ENCODE measurements at regions not wholly inside any gene's neighbourhood (a gene's known extent, or its start where the extent isn't known, plus 50 kb on each side); places are given as distances from the start of the nearest gene placed in this dataset.
"Not testable (repeated sequence)": the region's sequence is repeated elsewhere in the genome, so short reads cannot be mapped to it uniquely, and the experiment has no call there.

GRCh38 chr3:6340980-6341325, 520.0 kb upstream of the GRM7 start:
- H3K4me3 Mint-ChIP-seq, POLR2A ChIA-PET, DNase-seq, H3K36me3 Mint-ChIP-seq, H3K27me3 Mint-ChIP-seq, ATAC-seq, H3K4me1 Mint-ChIP-seq, H3K9me3 Mint-ChIP-seq, H3K27ac Mint-ChIP-seq: not testable (repeated sequence)

GRCh38 chr3:6351752-6352151, 509.2 kb upstream of the GRM7 start:
- H3K36me3 Mint-ChIP-seq: no peaks in the 10 kb centered on the region
- POLR2A ChIA-PET: no interaction called here
- peaks cover 0 to 3% (median 0%) of the 10 kb centered on the region in 5 donors for H3K27me3 Mint-ChIP-seq
- DNase-seq: no peak
- ATAC-seq: no peak
- H3K4me3 Mint-ChIP-seq: no peak overlapping the region
- H3K27ac Mint-ChIP-seq: no peak overlapping the region
- no peaks in the 10 kb centered on the region for H3K4me1 Mint-ChIP-seq
- peaks cover 0 to 18% (median 4%) of the 10 kb centered on the region in 9 donors for H3K9me3 Mint-ChIP-seq

- Mint-ChIP-seq H3K27me3 (peaks cover 0 to 3% (median 0%) of the 10 kb centered on the region in 5 donors), H3K4me3 (no peak overlapping the region), H3K27ac (no peak overlapping the region), H3K4me1 (no peaks in the 10 kb centered on the region), H3K9me3 (peaks cover 0 to 20% (median 5%) of the 10 kb centered on the region in 9 donors), H3K36me3 (no peaks in the 10 kb centered on the region)
- POLR2A ChIA-PET: no interaction called here
- ATAC-seq (no peak), DNase-seq (no peak)
These were observed 506.3 kb upstream of the GRM7 start for GRCh38 chr3:6354653-6355052.

- Mint-ChIP-seq H3K4me1 (no peaks in the 10 kb centered on the region), H3K27ac (no peak overlapping the region), H3K36me3 (no peaks in the 10 kb centered on the region), H3K9me3 (peaks cover 0 to 19% (median 10%) of the 10 kb centered on the region in 9 donors), H3K27me3 (peaks cover 0 to 2% (median 0%) of the 10 kb centered on the region in 5 donors), H3K4me3 (no peak overlapping the region)
- POLR2A ChIA-PET: no interaction called here
- no peak for ATAC-seq
- DNase-seq: no peak
These were observed 498.5 kb upstream of the GRM7 start for GRCh38 chr3:6362406-6362805.

- Mint-ChIP-seq H3K4me1 (no peaks in the 10 kb centered on the region), H3K27me3 (no peaks in the 10 kb centered on the region), H3K4me3 (no peak overlapping the region), H3K9me3 (peaks cover 0 to 23% (median 7%) of the 10 kb centered on the region in 9 donors), H3K27ac (no peak overlapping the region), H3K36me3 (no peaks in the 10 kb centered on the region)
- ATAC-seq (no peak), DNase-seq (no peak)
- POLR2A ChIA-PET: no interaction called here
These were observed 493.7 kb upstream of the GRM7 start for GRCh38 chr3:6367171-6367570.

GRCh38 chr3:6392123-6392522, 468.8 kb upstream of the GRM7 start:
- no peak for DNase-seq
- ATAC-seq: no peak
- H3K9me3 Mint-ChIP-seq: peaks cover 0 to 5% (median 0%) of the 10 kb centered on the region in 9 donors
- POLR2A ChIA-PET: no interaction called here
- H3K4me3 Mint-ChIP-seq: no peak overlapping the region
- no peak overlapping the region for H3K27ac Mint-ChIP-seq
- H3K27me3 Mint-ChIP-seq: no peaks in the 10 kb centered on the region
- no peaks in the 10 kb centered on the region for H3K36me3 Mint-ChIP-seq
- no peaks in the 10 kb centered on the region for H3K4me1 Mint-ChIP-seq

GRCh38 chr3:6394944-6395343, 466.0 kb upstream of the GRM7 start:
- Mint-ChIP-seq H3K27me3 (peaks cover 0 to 8% (median 0%) of the 10 kb centered on the region in 5 donors), H3K9me3 (peaks cover 0 to 17% (median 2%) of the 10 kb centered on the region in 9 donors), H3K4me3 (no peak overlapping the region), H3K27ac (no peak overlapping the region), H3K36me3 (no peaks in the 10 kb centered on the region), H3K4me1 (no peaks in the 10 kb centered on the region)
- ATAC-seq: no peak
- no peak for DNase-seq
- POLR2A ChIA-PET: no interaction called here

- Mint-ChIP-seq H3K4me3 (no peak overlapping the region), H3K27ac (no peak overlapping the region), H3K4me1 (no peaks in the 10 kb centered on the region), H3K9me3 (peaks cover 0 to 17% (median 2%) of the 10 kb centered on the region in 9 donors), H3K27me3 (peaks cover 0 to 8% (median 0%) of the 10 kb centered on the region in 5 donors), H3K36me3 (no peaks in the 10 kb centered on the region)
- ATAC-seq (no peak), DNase-seq (no peak)
- POLR2A ChIA-PET: no interaction called here
These were observed 464.3 kb upstream of the GRM7 start for GRCh38 chr3:6396631-6397030.

GRCh38 chr3:6402666-6403065, 458.2 kb upstream of the GRM7 start:
- POLR2A ChIA-PET, H3K4me1 Mint-ChIP-seq, ATAC-seq, H3K4me3 Mint-ChIP-seq, H3K27me3 Mint-ChIP-seq, H3K27ac Mint-ChIP-seq, H3K36me3 Mint-ChIP-seq, DNase-seq: not testable (repeated sequence)
- H3K9me3 Mint-ChIP-seq: peaks cover 4 to 16% (median 9%) of the 10 kb centered on the region in 9 donors

- POLR2A ChIA-PET, H3K4me3 Mint-ChIP-seq, ATAC-seq, H3K27ac Mint-ChIP-seq, H3K27me3 Mint-ChIP-seq, H3K4me1 Mint-ChIP-seq, DNase-seq, H3K36me3 Mint-ChIP-seq: not testable (repeated sequence)
- H3K9me3 Mint-ChIP-seq: peaks cover 0 to 13% (median 4%) of the 10 kb centered on the region in 9 donors
These were observed 454.0 kb upstream of the GRM7 start for GRCh38 chr3:6406923-6407322.

- no peak for DNase-seq
- Mint-ChIP-seq H3K4me1 (no peaks in the 10 kb centered on the region), H3K27me3 (no peaks in the 10 kb centered on the region), H3K9me3 (peaks cover 0 to 8% (median 3%) of the 10 kb centered on the region in 9 donors), H3K4me3 (no peak overlapping the region), H3K36me3 (no peaks in the 10 kb centered on the region), H3K27ac (no peak overlapping the region)
- POLR2A ChIA-PET: interaction anchor here (0.7 kb wide), 1 partner anchor 489 kb away, joined by 3 read pairs; no protein-coding TSS in a partner anchor
- ATAC-seq: no peak
These were observed 444.8 kb upstream of the GRM7 start for GRCh38 chr3:6416049-6416661.

GRCh38 chr3:6417174-6417573, 443.7 kb upstream of the GRM7 start:
- Mint-ChIP-seq H3K4me1 (no peaks in the 10 kb centered on the region), H3K9me3 (peaks cover 0 to 8% (median 3%) of the 10 kb centered on the region in 9 donors), H3K27ac (no peak overlapping the region), H3K4me3 (no peak overlapping the region), H3K27me3 (no peaks in the 10 kb centered on the region), H3K36me3 (no peaks in the 10 kb centered on the region)
- no peak for DNase-seq
- POLR2A ChIA-PET: interaction anchor here (0.7 kb wide), 1 partner anchor 490 kb away, joined by 3 read pairs; no protein-coding TSS in a partner anchor
- ATAC-seq: no peak

- no peak for ATAC-seq
These were observed 442.4 kb upstream of the GRM7 start for GRCh38 chr3:6418485-6418884.

More at GRCh38 chr3:6418485-6418884, 442.4 kb upstream of the GRM7 start:
- H3K36me3 Mint-ChIP-seq: no peaks in the 10 kb centered on the region
- H3K27ac Mint-ChIP-seq: no peak overlapping the region
- no peak overlapping the region for H3K4me3 Mint-ChIP-seq
- no peak for DNase-seq
- POLR2A ChIA-PET: no interaction called here
- peaks cover 0 to 16% (median 9%) of the 10 kb centered on the region in 9 donors for H3K9me3 Mint-ChIP-seq
- no peaks in the 10 kb centered on the region for H3K27me3 Mint-ChIP-seq
- no peaks in the 10 kb centered on the region for H3K4me1 Mint-ChIP-seq

Data from naive thymus-derived CD8-positive, alpha-beta T cell (primary cell).